KMS-11 (cell line): ENCODE measurements at regions not wholly inside any gene's neighbourhood (a gene's known extent, or its start where the extent isn't known, plus 50 kb on each side); places are given as distances from the start of the nearest gene placed in this dataset.
A peak's percentile ranks its signal among the peaks of the same experiment; 100 is the strongest.
"Not testable (repeated sequence)": the region's sequence is repeated elsewhere in the genome, so short reads cannot be mapped to it uniquely, and the experiment has no call there.

Experiments used
- H2AFZ ChIP-seq: fragments of 200-600 bp; sonication (generic); 2 replicates; pipeline ENCODE4 v1.6.1; 2016; ENCODE audit warnings: antibody characterized with exemption, mixed run types, low read depth
- H3K27ac ChIP-seq: fragments of 200-600 bp; sonication (generic); 2 replicates; pipeline ENCODE4 v1.6.1; 2016; ENCODE audit warnings: mild to moderate bottlenecking, mixed run types
- H3K27me3 ChIP-seq: fragments of 200-600 bp; sonication (generic); 2 replicates; pipeline ENCODE4 v1.6.1; 2017; ENCODE audit warnings: mild to moderate bottlenecking, low read depth, mixed run types, moderate library complexity; ENCODE audit not compliant: insufficient read depth
- H3K36me3 ChIP-seq: fragments of 200-600 bp; sonication (generic); 2 replicates; pipeline ENCODE4 v1.6.1; 2017; ENCODE audit warnings: mild to moderate bottlenecking, mixed run types; ENCODE audit not compliant: insufficient read depth
- H3K4me1 ChIP-seq: fragments of 200-600 bp; sonication (generic); 2 replicates; pipeline ENCODE4 v1.6.1; 2016; ENCODE audit warnings: mild to moderate bottlenecking, low read depth, mixed run types; ENCODE audit not compliant: poor library complexity, severe bottlenecking
- H3K4me2 ChIP-seq: fragments of 200-600 bp; sonication (generic); 2 replicates; pipeline ENCODE4 v1.7.0; 2016; ENCODE audit warnings: mild to moderate bottlenecking, mixed run types
- H3K4me3 ChIP-seq: fragments of 200-600 bp; sonication (generic); IDR thresholded peaks from 2 replicates; pipeline ENCODE4 v1.6.1; 2017; ENCODE audit warnings: low read depth, low read length, mixed read lengths; ENCODE audit not compliant: insufficient read depth
- H3K79me2 ChIP-seq: fragments of 200-600 bp; sonication (generic); 2 replicates; pipeline ENCODE4 v1.6.1; 2016; ENCODE audit warnings: low read depth, mixed run types; ENCODE audit not compliant: insufficient read depth
- H3K9ac ChIP-seq: fragments of 200-600 bp; sonication (generic); 2 replicates; pipeline ENCODE4 v1.6.1; 2016; ENCODE audit warnings: mild to moderate bottlenecking, mixed run types
- H4K20me1 ChIP-seq: fragments of 200-600 bp; sonication (generic); 2 replicates; pipeline ENCODE4 v1.6.1; 2016; ENCODE audit warnings: mild to moderate bottlenecking, mixed run types; ENCODE audit not compliant: insufficient read depth
- CTCF ChIP-seq: fragments of 200-600 bp; sonication (generic); conservative IDR thresholded peaks from 2 replicates; pipeline ENCODE4 v1.6.1; 2017; ENCODE audit warnings: low read depth, mild to moderate bottlenecking, antibody characterized with exemption, low read length, moderate library complexity, mixed read lengths

- Histone ChIP-seq H3K27me3 (no peaks in the 10 kb centered on the region), H3K4me1 (peaks cover 14% of the 10 kb centered on the region), H3K4me3 (no peak overlapping the region), H4K20me1 (no peaks in the 10 kb centered on the region), H3K36me3 (no peaks in the 10 kb centered on the region), H3K27ac (peak overlapping the region; percentile 47), H3K79me2 (no peaks in the 10 kb centered on the region), H3K9ac (no peak overlapping the region), H2AFZ (peak overlapping the region; percentile 7), H3K4me2 (peak overlapping the region; percentile 23; the same call in 1 of the 2 replicates)
- TF ChIP-seq CTCF, result no peak
Measured at GRCh38 chr5:82439750-82440445, 161.7 kb upstream of the RPS23 start.

GRCh38 chr5:82437565-82437964 lies 159.4 kb upstream of the RPS23 start:
- H2AFZ ChIP-seq, H3K27ac ChIP-seq, H3K4me2 ChIP-seq, H3K27me3 ChIP-seq, H4K20me1 ChIP-seq, H3K9ac ChIP-seq, H3K4me3 ChIP-seq, H3K36me3 ChIP-seq, H3K79me2 ChIP-seq: not testable (repeated sequence)
- peaks cover 11% of the 10 kb centered on the region for H3K4me1 ChIP-seq

- H3K4me2 ChIP-seq, result no peak overlapping the region
Measured at GRCh38 chr5:82436291-82436690, 158.1 kb upstream of the RPS23 start.

GRCh38 chr5:82434696-82435660 lies 156.8 kb upstream of the RPS23 start:
- not testable (repeated sequence) for H3K79me2 ChIP-seq, H4K20me1 ChIP-seq, H3K4me1 ChIP-seq, H3K9ac ChIP-seq, H3K27me3 ChIP-seq, H3K4me2 ChIP-seq, H3K4me3 ChIP-seq, H3K27ac ChIP-seq, H2AFZ ChIP-seq, H3K36me3 ChIP-seq

More at GRCh38 chr5:82436291-82436690, 158.1 kb upstream of the RPS23 start:
- H2AFZ ChIP-seq, result no peak overlapping the region
- H3K4me1 ChIP-seq, result peaks cover 3% of the 10 kb centered on the region
- H3K27ac ChIP-seq, result no peak overlapping the region
- no peaks in the 10 kb centered on the region for H4K20me1 ChIP-seq
- H3K27me3 ChIP-seq, result no peaks in the 10 kb centered on the region
- H3K36me3 ChIP-seq, result no peaks in the 10 kb centered on the region
- no peaks in the 10 kb centered on the region for H3K79me2 ChIP-seq
- H3K9ac ChIP-seq, result no peak overlapping the region
- no peak for TF ChIP-seq CTCF
- no peak overlapping the region for H3K4me3 ChIP-seq

- H3K4me1 ChIP-seq, result no peaks in the 10 kb centered on the region
- no peak overlapping the region for H3K4me2 ChIP-seq
- H3K4me3 ChIP-seq, result no peak overlapping the region
- H3K36me3 ChIP-seq, result no peaks in the 10 kb centered on the region
- H3K27ac ChIP-seq, result no peak overlapping the region
- no peaks in the 10 kb centered on the region for H3K27me3 ChIP-seq
- no peak overlapping the region for H3K9ac ChIP-seq
- H3K79me2 ChIP-seq, result no peaks in the 10 kb centered on the region
- no peaks in the 10 kb centered on the region for H4K20me1 ChIP-seq
- H2AFZ ChIP-seq, result no peak overlapping the region
- no peak for TF ChIP-seq CTCF
Measured at GRCh38 chr5:82426464-82427154, 148.5 kb upstream of the RPS23 start.
